Progenitor cell of endocrine pancreas (in vitro differentiated cells): ENCODE measurements at regions not wholly inside any gene's neighbourhood (a gene's known extent, or its start where the extent isn't known, plus 50 kb on each side); places are given as distances from the start of the nearest gene placed in this dataset.

Source experiments
- DNase-seq: peaks from one replicate; pipeline ENCODE4 v3.0.0; 2021; ENCODE audit warnings: low spot score; ENCODE audit not compliant: unreplicated experiment
- H3K27ac Mint-ChIP-seq: 2 replicates; pipeline ENCODE4 v1.8.0; 2021; ENCODE audit warnings: mild to moderate bottlenecking, moderate library complexity, mixed read lengths
- H3K27me3 Mint-ChIP-seq: 2 replicates; pipeline ENCODE4 v1.8.0; 2021; ENCODE audit warnings: mixed read lengths
- H3K36me3 Mint-ChIP-seq: 2 replicates; pipeline ENCODE4 v1.8.0; 2022; ENCODE audit warnings: mixed read lengths; ENCODE audit not compliant: insufficient read depth
- H3K4me1 Mint-ChIP-seq: 2 replicates; pipeline ENCODE4 v1.8.0; 2021; ENCODE audit warnings: low read depth, mixed read lengths
- H3K4me3 Mint-ChIP-seq: 2 replicates; pipeline ENCODE4 v1.8.0; 2021; ENCODE audit warnings: low read depth, mild to moderate bottlenecking, moderate library complexity, mixed read lengths
- H3K9me3 Mint-ChIP-seq: 2 replicates; pipeline ENCODE4 v1.8.0; 2021; ENCODE audit warnings: low read depth, mixed read lengths
- CTCF ChIP-seq: fragments of 200-600 bp; sonication (generic); IDR thresholded peaks from one replicate; pipeline ENCODE4 v1.5.0; 2021; ENCODE audit warnings: antibody characterized with exemption, mild to moderate bottlenecking; ENCODE audit not compliant: unreplicated experiment

GRCh38 chr14:44788612-44789011, 173.1 kb downstream of the KLHL28 start:
- H3K36me3 Mint-ChIP-seq, result no peaks in the 10 kb centered on the region
- peaks cover 3% of the 10 kb centered on the region for H3K9me3 Mint-ChIP-seq
- no peak overlapping the region for H3K4me3 Mint-ChIP-seq
- H3K27me3 Mint-ChIP-seq, result no peaks in the 10 kb centered on the region
- no peaks in the 10 kb centered on the region for H3K4me1 Mint-ChIP-seq
- DNase-seq, result no peak
- TF ChIP-seq CTCF, result no peak
- no peak overlapping the region for H3K27ac Mint-ChIP-seq

- no peaks in the 10 kb centered on the region for H3K9me3 Mint-ChIP-seq
- no peaks in the 10 kb centered on the region for H3K4me1 Mint-ChIP-seq
- no peak for TF ChIP-seq CTCF
- no peak for DNase-seq
- no peaks in the 10 kb centered on the region for H3K27me3 Mint-ChIP-seq
- H3K27ac Mint-ChIP-seq, result no peak overlapping the region
- no peak overlapping the region for H3K4me3 Mint-ChIP-seq
- no peaks in the 10 kb centered on the region for H3K36me3 Mint-ChIP-seq
Observed at GRCh38 chr14:44785096-44785495, 176.7 kb downstream of the KLHL28 start.

DNA sequence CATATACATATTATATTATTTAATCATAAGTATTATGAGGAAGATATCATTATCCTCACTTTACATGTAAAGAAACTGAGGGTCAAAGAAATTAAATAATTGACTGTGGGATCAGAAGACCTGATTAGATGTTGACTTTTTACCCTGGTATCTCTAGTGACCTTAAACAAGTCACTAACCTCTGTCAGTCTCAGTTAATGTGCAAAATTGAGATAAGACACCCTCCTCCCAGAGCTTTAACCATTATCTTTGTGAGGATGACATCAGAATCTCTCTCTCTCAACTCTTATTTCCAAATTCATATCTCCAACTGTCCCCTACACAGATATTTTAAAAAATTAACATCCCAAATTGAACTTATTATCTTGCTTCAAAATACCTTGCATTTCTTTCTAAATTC, 177.8 kb downstream of the KLHL28 start:
- no peak for DNase-seq
- H3K27me3 Mint-ChIP-seq, result no peaks in the 10 kb centered on the region
- H3K27ac Mint-ChIP-seq, result no peak overlapping the region
- H3K4me3 Mint-ChIP-seq, result no peak overlapping the region
- no peak for TF ChIP-seq CTCF
- no peaks in the 10 kb centered on the region for H3K36me3 Mint-ChIP-seq
- H3K4me1 Mint-ChIP-seq, result no peaks in the 10 kb centered on the region
- no peaks in the 10 kb centered on the region for H3K9me3 Mint-ChIP-seq

DNA sequence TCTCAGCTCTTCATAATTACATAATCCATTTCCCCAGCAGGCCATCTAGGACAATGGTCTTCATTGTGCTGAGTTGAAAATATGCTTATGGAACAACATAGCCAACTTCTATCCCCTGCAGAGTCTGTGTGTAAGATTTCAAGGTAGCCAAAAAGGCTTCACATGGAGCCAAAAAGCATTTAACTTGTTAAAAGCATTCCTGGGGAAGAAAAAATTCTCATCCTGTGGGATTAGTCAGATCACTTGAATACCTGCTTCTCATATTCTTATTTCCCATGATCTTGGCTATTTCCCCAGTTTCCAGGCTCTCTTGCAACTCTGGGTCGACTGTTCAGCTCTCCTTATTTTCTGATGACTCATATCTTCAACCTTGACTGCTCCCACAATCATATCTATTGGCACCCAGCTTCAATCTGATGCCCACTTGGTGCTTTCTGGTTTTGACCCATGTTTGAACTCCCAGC, 178.9 kb downstream of the KLHL28 start:
- Mint-ChIP-seq H3K9me3 (no peaks in the 10 kb centered on the region), H3K36me3 (no peaks in the 10 kb centered on the region), H3K4me3 (no peak overlapping the region), H3K27ac (no peak overlapping the region), H3K27me3 (no peaks in the 10 kb centered on the region), H3K4me1 (no peaks in the 10 kb centered on the region)
- no peak for DNase-seq
- no peak for TF ChIP-seq CTCF

DNA sequence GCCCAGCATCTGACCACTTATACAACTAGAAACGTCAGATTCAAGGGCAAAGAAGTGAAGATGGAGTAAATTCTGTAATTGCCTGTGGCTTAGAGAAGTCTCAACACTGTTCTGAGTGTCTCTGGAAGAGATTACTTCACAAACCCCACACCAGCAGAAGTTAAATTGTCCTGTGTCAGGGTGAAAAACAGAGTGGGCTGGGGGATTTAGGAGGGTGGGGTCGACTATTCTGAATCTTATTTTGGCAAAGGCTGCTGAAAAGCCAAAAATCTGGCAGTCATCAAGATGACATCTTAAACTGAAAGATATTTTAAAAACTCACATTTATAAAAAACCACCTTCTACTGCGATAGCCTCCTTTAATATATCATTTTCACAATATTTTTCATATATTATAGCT, 180.8 kb downstream of the KLHL28 start:
- DNase-seq, result no peak
- Mint-ChIP-seq H3K27ac (no peak overlapping the region), H3K27me3 (no peaks in the 10 kb centered on the region)

More for the DNA sequence above, 180.8 kb downstream of the KLHL28 start:
- no peak overlapping the region for H3K4me3 Mint-ChIP-seq
- H3K36me3 Mint-ChIP-seq, result no peaks in the 10 kb centered on the region
- no peaks in the 10 kb centered on the region for H3K9me3 Mint-ChIP-seq
- no peak for TF ChIP-seq CTCF
- peaks cover 8% of the 10 kb centered on the region for H3K4me1 Mint-ChIP-seq
